ENCODE measurements at regions not wholly inside any gene's neighbourhood (a gene's known extent, or its start where the extent isn't known, plus 50 kb on each side); places are given as distances from the start of the nearest gene placed in this dataset.
A peak's percentile ranks its signal among the peaks of the same experiment; 100 is the strongest.

GRCh38 chr3:59116233-59116537 is 66.4 kb upstream of the CFAP20DC start:
- Histone ChIP-seq H4K20me1 (no peaks in the 10 kb centered on the region), H3K4me2 (no peak overlapping the region), H3K9ac (no peak overlapping the region), H3K9me3 (replicated peaks in 1 of 11) (peaks cover 0 to 8% (median 0%) of the 10 kb centered on the region in 11 experiments; a peak in 2 of 22 replicates), H3K27ac (no peak overlapping the region), H3K4me1 (no peaks in the 10 kb centered on the region), H3K36me3 (no peaks in the 10 kb centered on the region), H3K4me3 (no peak overlapping the region), H3K27me3 (no peaks in the 10 kb centered on the region)
- no peak for TF ChIP-seq Cebpa-rat (IDR thresholded peaks at IDR 0.05)

DNA sequence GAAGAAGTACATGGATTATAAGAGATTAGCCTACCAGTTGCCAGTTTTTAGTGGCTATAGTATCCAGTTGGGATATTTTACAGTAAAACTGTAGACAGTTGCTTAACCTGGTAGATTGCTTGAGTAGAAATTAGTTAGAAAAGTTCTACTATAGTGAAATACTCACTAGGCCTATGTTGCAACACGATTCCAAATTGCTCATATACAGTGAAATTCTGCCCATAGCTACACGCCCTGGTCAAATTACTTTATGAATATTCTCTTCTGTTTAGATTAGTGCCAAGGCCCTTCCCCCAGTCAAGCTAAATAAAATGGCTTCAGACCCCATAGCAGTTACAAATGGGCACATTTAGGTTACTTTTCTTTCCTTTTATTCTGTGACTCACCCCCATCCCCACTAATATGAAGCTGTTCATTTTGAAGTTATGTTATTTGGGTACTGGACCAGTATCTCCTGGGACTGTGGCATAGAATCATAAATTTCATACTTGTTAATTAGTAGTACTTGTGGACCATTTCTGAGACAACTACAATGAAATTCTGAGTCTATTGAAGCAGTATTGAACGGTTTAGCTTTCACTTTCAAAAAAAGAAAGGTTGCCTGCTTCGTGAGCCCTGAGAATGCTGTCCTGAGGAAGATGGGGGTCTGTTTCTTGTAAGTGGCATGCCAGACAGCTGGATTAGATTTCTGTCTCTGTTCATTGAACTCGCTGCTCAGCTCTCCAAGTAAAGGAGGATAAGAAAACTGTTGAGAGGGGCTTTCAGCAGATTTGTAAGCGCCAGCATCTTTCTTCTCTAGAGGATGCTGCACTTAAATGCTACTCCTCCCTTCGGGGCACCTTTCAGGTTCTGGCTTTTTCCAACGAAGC is 65.8 kb upstream of the CFAP20DC start:
- H3K27me3 ChIP-seq, result no peaks in the 10 kb centered on the region
- no peak overlapping the region for H3K4me2 ChIP-seq
- H3K9me3 ChIP-seq (replicated peaks in 1 of 11), result peaks cover 0 to 8% (median 0%) of the 10 kb centered on the region in 11 experiments; a peak in 2 of 22 replicates
- no peak overlapping the region for H3K4me3 ChIP-seq
- TF ChIP-seq Cebpa-rat (IDR thresholded peaks at IDR 0.05), result no peak
- no peak overlapping the region for H3K27ac ChIP-seq
- no peaks in the 10 kb centered on the region for H3K36me3 ChIP-seq
- no peak overlapping the region for H3K9ac ChIP-seq
- no peaks in the 10 kb centered on the region for H3K4me1 ChIP-seq
- no peaks in the 10 kb centered on the region for H4K20me1 ChIP-seq

GRCh38 chr3:59107856-59108815 is 58.3 kb upstream of the CFAP20DC start:
- Histone ChIP-seq H3K9me3 (replicated peaks in 1 of 11) (peaks cover 0 to 4% (median 0%) of the 10 kb centered on the region in 11 experiments; a peak in 1 of 22 replicates), H4K20me1 (no peaks in the 10 kb centered on the region), H3K4me2 (peak overlapping the region in 2 of 11 experiments; percentile 9 to 19; a peak in 2 of 22 replicates), H3K27me3 (no peaks in the 10 kb centered on the region), H3K4me1 (peaks cover 0 to 10% (median 0%) of the 10 kb centered on the region in 10 experiments; a peak in 4 of 20 replicates), H3K4me3 (no peak overlapping the region), H3K27ac (no peak overlapping the region), H3K9ac (no peak overlapping the region), H3K36me3 (no peaks in the 10 kb centered on the region)
- no peak for TF ChIP-seq Cebpa-rat (IDR thresholded peaks at IDR 0.05)

- Histone ChIP-seq H3K4me1 (peaks cover 0 to 10% (median 0%) of the 10 kb centered on the region in 10 experiments; a peak in 4 of 20 replicates), H3K4me3 (no peak overlapping the region), H3K9me3 (replicated peaks in 1 of 11) (peaks cover 0 to 4% (median 0%) of the 10 kb centered on the region in 11 experiments; a peak in 1 of 22 replicates), H3K27ac (no peak overlapping the region), H4K20me1 (no peaks in the 10 kb centered on the region), H3K27me3 (no peaks in the 10 kb centered on the region), H3K4me2 (no peak overlapping the region), H3K9ac (no peak overlapping the region), H3K36me3 (no peaks in the 10 kb centered on the region)
- no peak for TF ChIP-seq Cebpa-rat (IDR thresholded peaks at IDR 0.05)
Observed at GRCh38 chr3:59106085-59106648, 56.3 kb upstream of the CFAP20DC start.

DNA sequence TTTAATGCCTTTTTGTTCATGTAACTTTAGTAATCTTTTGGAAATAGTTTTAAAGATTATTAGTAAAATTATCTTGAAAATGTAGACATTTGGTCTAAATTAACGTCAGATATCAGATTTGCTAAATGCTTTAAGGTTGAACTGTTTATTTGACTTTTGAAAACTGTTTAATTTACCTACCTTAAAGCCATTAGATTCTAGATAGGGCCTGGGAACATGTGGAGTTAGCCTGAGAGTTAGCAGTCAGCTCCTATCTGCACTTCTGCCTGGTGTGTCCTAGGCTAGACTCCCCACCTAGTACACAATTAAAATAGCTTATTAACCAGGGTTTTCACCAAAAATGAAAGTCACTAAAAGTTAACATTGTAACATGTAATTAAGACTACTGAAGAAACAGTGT is 53.7 kb upstream of the CFAP20DC start:
- H3K36me3 ChIP-seq, result no peaks in the 10 kb centered on the region
- peaks cover 0 to 9% (median 0%) of the 10 kb centered on the region in 10 experiments; a peak in 4 of 20 replicates for H3K4me1 ChIP-seq
- no peak overlapping the region for H3K9ac ChIP-seq
- H3K4me2 ChIP-seq, result no peak overlapping the region
- H3K27me3 ChIP-seq, result no peaks in the 10 kb centered on the region
- peaks cover 0 to 19% (median 11%) of the 10 kb centered on the region in 11 experiments; a peak in 12 of 22 replicates for H3K9me3 ChIP-seq (replicated peaks in 1 of 11)
- TF ChIP-seq Cebpa-rat (IDR thresholded peaks at IDR 0.05), result no peak
- no peak overlapping the region for H3K4me3 ChIP-seq
- H3K27ac ChIP-seq, result no peak overlapping the region
- no peaks in the 10 kb centered on the region for H4K20me1 ChIP-seq

DNA sequence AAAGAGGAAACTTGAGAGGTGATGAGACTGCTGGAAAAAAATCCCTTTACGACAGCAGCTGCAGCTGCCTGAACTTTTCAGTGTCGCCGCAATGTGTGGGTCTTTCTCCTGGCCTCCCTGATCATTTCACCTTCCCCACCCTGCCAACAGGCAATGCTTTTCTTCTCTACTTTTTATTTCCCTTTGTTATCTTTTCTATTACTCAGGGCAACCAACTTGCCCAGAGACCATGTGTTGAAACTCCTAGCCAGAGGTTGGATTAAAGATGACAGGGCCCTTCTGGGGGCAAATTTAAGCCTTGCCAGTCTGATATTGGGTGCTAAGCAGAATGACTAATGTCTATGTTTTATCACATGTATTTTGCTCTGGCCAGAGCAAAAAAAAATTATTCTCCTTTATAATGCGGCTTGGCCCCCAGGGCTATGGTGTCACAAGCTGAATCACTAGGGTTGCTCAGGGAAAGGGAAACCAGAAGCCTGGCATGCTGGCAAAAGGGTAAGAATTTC is 51.5 kb upstream of the CFAP20DC start:
- Histone ChIP-seq H4K20me1 (no peaks in the 10 kb centered on the region), H3K4me2 (no peak overlapping the region), H3K9me3 (replicated peaks in 1 of 11) (peaks cover 5 to 26% (median 13%) of the 10 kb centered on the region in 11 experiments; a peak in 13 of 22 replicates), H3K4me1 (no peaks in the 10 kb centered on the region), H3K27ac (no peak overlapping the region), H3K27me3 (no peaks in the 10 kb centered on the region), H3K36me3 (no peaks in the 10 kb centered on the region), H3K4me3 (no peak overlapping the region), H3K9ac (no peak overlapping the region)
- no peak for TF ChIP-seq Cebpa-rat (IDR thresholded peaks at IDR 0.05)
